ENCODE measurements at regions not wholly inside any gene's neighbourhood (a gene's known extent, or its start where the extent isn't known, plus 50 kb on each side); places are given as distances from the start of the nearest gene placed in this dataset.
A peak's percentile ranks its signal among the peaks of the same experiment; 100 is the strongest.
"Not testable (repeated sequence)": the region's sequence is repeated elsewhere in the genome, so short reads cannot be mapped to it uniquely, and the experiment has no call there.

DNA sequence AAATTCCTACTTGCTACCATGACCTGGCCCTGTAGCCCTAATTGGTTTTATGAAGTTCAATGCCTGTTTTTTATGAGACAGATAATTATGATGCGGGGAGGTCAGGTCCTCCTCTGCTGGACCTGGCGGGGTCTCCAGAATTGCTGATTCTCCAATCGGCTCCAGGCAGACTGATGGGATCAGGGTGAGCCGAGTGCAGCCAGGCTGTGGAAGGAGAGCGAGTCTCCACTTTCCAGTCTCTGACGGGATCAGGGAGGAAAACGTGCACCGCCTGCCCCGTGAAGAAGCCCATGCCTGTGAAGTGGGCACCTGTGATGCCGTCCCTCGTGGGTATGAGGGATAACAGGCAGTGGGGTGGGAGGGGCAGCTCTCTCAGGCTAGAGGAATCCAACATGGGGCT, 71.5 kb upstream of the HSPA9 start:
- no peak for DNase-seq

DNA sequence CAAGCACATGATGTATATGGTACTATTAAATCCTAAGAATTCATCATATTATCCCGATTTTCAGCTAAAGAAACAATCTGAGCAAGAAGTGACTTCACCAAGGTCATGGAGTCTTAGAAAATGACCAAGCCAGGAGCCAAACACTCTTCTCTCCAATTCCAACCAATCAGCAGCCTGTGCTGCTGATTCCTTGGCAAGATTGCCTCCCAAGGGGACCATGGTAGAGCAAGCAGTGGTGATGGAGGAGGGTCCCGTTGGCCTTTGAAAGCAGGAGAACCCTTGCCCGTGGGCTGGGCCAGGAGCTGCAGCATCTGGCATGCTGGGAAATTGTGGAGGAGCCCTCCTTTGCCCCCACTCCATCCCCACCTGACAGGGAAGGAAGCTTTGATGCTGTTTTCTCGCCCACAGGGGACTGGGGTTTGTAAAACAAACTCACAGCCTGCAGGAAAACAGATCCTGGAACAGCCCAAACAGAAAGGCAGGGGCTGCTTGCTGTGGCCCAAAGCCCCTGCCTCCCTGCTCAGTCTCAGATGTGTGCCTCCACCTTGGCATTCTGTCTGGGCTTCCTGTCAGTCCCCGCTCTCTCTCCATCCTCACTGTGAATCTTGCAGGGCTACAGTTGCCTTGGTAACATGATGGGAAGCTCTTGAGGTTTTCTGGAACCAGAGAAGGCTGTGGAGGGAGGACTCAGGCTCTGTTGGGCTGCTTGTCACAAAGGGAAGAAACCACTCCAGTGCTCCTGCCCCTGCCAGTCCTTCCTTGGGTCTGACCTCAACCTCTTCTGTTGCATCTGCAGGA, 70.8 kb upstream of the HSPA9 start:
- no peak for DNase-seq

DNA sequence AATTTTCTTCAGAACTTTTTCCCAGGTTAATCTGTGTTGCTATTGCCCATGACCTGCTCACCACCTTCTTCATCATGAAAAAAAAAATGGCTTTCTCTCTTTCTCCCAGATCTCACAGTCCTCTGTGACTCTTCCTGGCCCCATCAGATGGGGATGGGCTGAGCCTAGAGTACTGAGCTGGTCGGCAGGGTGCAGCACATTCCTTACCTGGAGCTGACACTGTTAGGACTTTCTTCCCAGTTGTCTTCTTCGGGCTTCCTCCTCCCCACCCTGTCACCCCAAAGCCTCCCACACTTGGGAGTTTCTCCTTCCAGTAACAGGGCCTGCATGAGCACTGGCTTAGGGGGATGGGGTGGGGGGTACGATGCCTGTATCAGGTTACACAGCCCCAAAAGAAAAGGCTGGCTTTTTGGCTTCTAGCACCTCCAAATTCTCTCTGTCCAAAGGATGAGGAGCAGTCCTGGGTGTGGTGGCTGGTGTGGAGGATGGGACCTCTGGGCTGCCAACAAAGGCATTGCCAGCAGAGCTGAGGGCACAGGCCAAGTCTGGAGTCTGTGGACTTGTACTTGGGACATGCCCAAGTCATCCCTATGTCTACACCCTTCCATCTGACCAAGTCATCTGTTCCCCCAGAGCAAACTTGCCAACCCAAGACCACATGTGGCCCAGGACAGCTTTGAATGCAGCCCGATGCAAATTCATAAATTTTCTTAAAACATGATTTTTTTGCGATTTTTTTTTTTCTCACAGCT, 68.0 kb upstream of the HSPA9 start:
- DNase-seq: no peak

DNA sequence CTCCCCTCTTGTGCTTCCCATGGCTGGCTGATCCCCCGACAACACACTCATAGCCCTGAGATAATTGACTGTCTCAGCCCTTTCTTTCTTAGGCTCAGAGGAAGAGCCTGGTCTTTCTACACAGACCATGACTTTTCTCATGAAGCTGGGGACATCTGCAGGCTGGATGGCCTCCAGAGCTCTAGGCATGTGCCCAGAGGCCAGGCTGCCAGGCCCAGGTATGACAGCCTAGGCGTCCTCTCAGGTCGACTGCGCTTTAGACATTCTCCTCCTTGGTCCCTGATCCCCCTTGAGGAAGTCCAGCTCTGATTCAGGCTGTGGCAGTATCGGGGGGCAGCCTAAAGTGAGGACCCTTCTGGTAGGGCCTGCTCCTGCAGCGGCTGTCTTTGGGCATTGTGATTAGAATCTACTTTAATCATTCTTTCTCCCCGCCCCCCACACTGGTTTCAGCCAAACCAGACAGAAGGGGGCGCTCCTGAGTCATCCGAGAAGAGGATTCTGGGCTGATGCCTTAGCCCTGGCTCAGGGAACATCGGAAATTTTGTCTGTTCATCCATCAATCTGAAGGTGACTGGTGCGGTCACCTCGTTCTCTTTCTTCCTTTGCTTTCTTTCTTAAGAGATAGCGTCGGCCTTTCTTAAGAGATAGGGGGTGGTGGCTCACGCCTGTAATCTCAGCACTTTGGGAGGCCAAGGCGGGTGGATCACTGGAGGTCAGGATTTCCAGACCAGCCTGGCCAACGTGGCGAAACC, 66.5 kb upstream of the HSPA9 start:
- DNase-seq: peak; percentile 91

DNA sequence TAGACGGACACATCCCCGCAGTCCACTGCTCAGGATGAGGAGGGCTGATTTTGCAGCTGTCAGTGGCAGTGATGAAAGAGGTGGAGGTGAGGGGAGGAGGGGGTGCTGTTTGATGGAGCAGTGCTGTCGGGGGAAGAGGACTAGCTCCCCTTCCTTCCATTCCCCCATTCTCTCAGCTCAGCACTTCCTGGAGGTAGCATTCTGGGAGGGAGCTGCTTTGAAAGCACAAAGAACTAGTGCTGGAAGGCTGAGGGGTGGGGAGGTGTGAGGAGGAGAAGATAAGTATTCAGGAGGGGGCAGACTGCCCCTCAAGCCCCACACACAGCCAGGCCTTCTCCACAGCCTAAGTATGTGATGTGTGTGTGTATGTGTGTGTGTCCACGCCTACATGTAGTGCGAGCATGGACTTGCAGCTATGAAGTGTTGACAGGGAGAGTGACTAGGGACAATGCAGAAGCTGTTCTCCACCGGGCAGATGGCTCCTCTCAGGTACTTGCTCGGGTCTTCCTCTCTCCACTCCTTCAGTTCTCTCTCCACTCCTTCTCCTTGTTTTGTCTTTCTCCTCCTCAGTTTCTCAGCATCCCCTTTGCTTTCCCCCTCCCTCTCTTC, 65.5 kb upstream of the HSPA9 start:
- DNase-seq: no peak

DNA sequence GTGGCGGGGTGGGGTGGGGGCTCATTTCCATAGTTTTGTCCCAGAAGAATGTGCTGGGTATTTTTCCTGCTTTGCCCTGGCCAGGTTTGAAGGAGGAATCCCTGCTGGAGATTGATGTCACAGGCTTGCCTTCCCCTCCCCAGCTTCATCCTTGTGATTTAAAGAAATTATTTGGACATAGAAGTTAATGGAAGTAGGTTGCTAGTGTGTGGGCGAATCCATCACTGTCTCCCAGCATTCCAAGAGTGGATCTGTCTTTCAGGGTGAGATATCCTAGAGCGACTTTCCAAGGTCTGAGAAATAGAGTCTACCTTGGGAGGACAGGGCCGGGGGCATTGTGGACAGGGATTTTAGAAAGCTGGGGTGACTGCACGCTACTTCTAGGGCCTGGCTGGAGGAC, 64.9 kb upstream of the HSPA9 start:
- DNase-seq: no peak

DNA sequence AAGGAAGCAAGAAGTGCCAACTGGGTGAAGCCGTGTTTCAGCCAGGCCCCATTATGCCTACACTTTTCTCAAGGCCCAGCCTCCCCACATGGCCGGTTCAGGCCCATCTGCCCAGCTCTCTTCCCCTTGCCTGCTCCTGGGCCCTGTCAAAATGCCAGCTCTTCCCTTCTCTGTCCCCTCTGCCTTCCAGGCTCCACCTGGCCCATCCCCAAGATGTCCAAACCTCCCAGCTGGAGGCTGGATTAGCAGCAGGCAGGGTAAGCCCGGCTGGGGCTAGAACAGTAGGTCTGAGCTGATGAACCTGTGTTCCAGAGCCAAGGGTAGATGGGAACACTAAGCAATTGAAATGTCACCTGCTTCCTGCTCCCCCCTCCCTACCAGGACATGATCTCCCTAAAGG, 64.1 kb upstream of the HSPA9 start:
- DNase-seq: no peak

DNA sequence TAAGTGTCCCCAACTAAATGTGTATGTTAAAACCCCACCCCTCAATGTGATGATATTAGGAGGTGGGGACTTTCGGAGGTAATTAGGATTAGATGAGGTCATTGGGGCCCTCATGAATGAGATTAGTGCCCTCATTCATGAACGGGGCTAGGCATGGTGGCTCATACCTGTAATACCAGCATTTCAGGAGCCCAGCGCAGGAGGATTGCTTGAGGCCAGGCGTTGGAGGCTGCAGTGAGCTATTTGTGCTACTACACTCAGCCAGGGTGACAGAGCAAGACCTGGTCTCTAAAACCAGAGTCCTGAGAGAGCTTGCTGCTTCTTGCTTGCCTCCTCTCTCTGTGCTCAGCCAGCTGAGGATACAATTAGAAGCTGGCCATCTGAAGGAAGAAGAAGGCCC, 62.1 kb upstream of the HSPA9 start:
- DNase-seq: no peak

DNA sequence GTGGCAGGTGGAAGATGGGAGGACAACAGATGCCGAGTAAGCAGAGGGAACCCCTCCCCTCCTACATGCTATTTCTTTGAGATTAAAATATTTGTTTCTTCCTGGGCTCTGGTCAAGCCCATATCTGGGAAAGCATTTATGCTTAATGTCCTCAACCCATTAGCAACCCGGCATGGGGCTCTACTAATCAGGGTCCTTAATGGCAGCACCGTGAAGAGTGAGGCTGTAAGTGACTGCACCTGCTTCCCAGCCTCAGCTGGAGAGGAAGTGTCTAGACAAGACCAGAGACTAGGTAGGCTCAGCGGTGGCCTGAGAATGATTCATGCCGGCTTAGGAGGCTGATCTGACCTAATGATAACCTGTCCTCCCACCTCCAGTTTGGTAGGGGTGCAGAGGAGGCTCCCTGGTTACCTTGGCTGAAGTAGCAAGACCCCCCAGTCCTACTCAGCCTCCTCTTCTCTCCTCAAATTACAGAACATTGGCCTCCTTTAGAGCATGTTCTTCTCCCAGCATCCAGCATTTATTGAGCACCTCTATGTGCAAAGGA, 61.3 kb upstream of the HSPA9 start:
- DNase-seq: no peak

DNA sequence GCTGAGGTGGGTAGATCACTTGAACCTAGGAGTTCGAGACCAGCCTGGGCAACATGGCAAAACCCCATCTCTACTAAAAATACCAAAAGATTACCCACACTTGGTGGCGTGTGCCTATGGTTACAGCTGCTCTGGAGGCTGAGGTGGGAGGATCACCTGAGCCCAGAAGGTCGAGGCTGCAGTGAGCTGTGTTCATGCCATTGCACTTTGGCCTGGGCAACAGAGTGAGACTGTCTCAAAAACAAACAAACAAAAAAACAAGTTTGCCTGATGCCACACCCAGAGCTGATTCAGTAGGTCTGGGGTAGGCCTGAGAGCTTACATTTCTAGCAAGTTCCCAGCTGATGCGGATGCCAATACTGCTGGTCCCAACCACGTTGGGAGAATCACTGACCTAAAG, 60.5 kb upstream of the HSPA9 start:
- no peak for DNase-seq

DNA sequence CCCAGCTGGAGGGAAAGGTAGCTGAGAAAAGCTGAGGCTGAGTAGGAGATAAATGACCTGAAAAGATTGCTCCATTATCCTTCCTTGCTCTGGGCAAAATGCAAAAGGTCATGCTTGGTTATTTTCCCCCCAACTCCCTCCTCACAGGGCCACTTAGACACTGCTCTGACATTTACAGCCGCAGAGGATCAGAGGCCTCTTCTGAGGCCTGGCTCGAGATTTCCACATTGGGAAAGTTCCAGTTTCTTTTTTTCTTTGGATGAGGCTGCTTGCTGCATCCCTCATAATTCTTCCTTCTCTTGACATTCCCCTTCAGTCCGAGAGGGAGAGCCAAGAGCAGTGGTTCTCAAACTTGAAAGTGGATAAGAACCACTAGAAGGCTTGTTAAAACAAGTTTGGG, 60.1 kb upstream of the HSPA9 start:
- DNase-seq: no peak

DNA sequence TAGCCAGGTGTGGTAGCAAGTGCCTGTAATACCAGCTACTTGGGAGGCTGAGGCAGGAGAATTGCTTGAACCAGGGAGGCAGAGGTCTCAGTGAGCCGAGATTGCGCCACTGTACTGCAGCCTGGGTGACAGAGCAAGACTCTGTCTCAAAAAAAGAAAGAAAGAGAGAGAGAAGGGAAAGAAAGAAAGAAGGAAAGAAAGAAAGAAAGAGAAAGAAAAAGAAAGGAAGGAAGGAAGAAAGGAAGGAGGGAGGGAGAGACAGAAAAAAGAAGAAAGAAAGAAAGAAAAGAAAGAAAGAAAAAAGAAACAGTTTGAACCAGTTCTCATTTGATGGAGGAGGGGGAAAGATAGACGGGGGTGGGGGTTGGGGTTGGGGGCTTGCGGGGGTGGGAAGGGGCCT, 59.6 kb upstream of the HSPA9 start:
- not testable (repeated sequence) for DNase-seq

DNA sequence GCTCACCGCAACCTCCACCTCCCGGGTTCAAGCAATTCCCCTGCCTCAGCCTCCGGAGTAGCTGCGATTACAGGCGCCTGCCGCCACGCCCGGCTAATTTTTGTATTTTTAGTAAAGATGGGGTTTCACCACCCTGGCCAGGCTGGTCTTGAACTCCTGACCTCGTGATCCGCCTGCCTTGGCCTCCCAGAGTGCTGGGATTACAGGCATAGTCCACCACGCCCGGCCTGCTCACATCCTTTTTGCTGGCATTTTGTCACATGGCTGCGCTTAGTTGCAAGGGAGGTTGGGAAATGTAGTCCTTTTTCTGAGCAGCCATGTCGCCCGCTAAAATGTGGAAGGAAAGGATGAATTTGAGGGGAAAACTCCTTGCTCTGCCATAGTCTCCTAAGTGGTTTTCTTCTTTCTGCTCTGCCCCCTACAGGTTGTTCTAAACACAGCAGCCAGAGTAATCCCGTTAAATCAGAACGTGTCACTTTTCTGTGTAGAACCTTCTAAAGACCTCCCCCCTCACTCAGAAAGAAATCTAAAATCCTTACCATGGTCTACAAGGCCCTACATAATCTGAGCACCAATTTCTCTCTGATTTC, 57.8 kb upstream of the HSPA9 start:
- peak; percentile 50 for DNase-seq

DNA sequence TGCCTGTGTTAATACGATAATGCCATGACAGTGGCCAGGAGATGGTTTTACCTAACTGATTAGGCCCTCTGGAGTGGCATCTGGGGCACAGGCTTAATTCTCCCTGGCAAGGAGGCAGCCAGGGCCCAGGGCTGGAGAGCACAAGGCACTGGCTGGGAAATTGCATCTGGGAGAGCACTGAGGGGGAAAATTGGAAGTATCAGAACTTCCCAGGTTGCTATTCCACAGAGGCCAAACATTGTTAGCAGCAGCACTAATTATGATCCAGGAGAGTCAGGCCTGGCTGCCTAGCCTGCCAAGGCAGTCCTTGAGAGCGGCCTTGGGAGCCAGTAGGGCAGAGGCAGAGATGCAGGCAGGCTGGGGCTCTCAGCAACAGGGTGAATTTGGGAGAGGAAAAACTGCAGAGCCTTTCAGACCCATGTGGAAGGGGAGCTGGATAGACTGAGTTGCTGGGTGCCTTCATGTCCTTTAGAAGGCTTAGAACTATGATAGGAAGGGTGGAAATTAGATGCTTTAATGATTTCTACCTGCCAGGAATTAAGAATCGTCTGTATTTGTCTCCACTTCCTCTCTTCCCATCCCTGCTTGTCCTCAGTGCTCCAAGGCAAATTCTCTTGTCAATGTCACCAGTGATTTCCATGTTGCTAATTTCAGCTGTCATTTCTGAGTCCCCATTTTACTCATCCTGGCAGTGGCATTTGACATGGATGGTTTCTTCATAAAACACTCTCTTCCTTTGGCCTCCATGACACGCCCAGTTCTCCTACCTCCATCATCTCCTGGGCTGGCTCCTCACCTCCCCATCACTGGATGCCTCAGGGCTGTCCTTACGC, 56.1 kb upstream of the HSPA9 start:
- DNase-seq: no peak

DNA sequence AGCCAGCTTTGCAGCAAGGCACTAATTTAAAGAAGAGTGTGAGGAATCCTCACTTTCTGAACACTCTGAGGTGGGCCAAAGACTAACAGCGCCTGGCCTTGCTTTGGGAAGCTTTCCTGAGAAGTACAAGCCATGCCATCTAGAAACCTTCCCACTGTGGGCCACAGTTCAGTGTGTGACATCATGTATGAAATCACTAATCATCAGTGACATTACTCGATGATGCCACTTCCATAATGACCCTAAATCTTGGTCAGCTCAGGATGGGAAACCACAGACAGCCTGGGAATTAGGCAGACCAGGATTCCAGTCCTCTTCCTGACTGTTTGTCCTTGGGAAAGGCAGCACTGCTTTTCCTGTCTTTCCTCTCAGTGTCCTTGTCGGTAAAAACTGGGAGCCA, 54.2 kb upstream of the HSPA9 start:
- no peak for DNase-seq

DNA sequence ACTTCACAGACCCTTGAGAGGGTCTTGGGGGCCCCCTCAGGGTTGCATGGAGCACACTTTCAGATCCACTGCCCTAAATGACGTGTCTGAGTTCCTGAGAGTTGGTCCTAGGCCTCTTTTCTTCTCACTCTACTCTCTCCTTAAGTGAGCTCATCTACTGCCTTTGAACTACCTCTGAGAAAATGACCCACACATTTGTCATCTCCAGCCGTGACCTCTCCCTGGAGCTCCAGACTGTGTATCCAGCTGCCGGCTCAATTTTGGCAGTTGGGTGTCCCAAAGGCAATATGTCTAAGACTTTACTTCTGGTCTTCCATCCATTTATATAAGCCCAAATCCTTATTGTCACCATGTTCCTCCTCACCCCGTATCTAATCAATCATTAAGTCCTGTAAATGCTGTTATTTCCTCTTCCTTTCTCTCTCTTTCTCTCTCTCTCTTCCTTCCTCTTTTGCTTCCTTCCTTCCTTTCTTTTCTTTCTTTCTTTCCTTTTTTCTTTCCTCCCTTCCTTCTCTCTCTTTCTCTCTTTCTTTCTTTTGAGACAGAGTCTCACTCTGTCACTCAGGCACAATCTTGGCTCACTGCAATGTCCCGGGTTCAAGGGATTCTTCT, 51.2 kb upstream of the HSPA9 start:
- DNase-seq: no peak

DNA sequence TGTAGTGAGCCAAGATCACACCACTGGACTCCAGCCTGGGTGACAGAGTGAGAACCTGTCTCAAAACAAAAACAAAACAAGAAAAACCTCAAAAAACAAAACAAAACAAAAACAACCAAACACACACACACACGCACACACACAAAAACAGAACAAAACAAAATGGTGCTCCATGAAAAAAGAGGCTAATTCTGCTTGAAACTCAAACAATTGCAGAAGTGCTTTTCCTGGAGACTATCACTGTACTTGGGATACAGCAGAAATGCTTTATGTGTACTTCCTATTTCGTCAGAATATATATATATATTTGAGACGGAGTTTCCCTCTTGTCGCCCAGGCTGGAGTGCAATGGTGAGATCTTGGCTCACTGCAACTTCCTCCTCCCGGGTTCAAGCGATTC, 49.9 kb upstream of the HSPA9 start:
- no peak for DNase-seq

Measured in activated CD4-positive, alpha-beta T cell treated with anti-CD3 and anti-CD28 coated beads for 48 hours (primary cell).